ENCODE measurements at regions not wholly inside any gene's neighbourhood (a gene's known extent, or its start where the extent isn't known, plus 50 kb on each side); places are given as distances from the start of the nearest gene placed in this dataset.

GRCh38 chr7:96831446-96831845 is 121.8 kb upstream of the SEM1 start:
- H3K4me1 ChIP-seq (ENCODE audit: insufficient read depth, low read length) = no peaks in the 10 kb centered on the region
- no peak overlapping the region for H3K27ac ChIP-seq (ENCODE audit: low read length)
- no peak overlapping the region for H3K9ac ChIP-seq (ENCODE audit: low read depth, low read length)
- no peaks in the 10 kb centered on the region for H3K27me3 ChIP-seq (ENCODE audit: insufficient read depth, low read length)
- H3K36me3 ChIP-seq (ENCODE audit: insufficient read depth, low read depth, low read length) = no peaks in the 10 kb centered on the region
- H3K4me3 ChIP-seq (ENCODE audit: low read length) = no peak overlapping the region
- H3K9me3 ChIP-seq (ENCODE audit: insufficient read depth, low read depth, low read length) = no peaks in the 10 kb centered on the region

GRCh38 chr7:96832092-96832662 is 122.5 kb upstream of the SEM1 start:
- Histone ChIP-seq H3K4me1 (ENCODE audit: insufficient read depth, low read length) (no peaks in the 10 kb centered on the region), H3K27me3 (ENCODE audit: insufficient read depth, low read length) (no peaks in the 10 kb centered on the region), H3K27ac (ENCODE audit: low read length) (no peak overlapping the region), H3K9ac (ENCODE audit: low read depth, low read length) (no peak overlapping the region), H3K36me3 (ENCODE audit: insufficient read depth, low read depth, low read length) (no peaks in the 10 kb centered on the region), H3K4me3 (ENCODE audit: low read length) (no peak overlapping the region), H3K9me3 (ENCODE audit: insufficient read depth, low read depth, low read length) (no peaks in the 10 kb centered on the region)

- Histone ChIP-seq H3K27ac (ENCODE audit: low read length) (no peak overlapping the region), H3K36me3 (ENCODE audit: insufficient read depth, low read depth, low read length) (no peaks in the 10 kb centered on the region), H3K4me3 (ENCODE audit: low read length) (no peak overlapping the region), H3K4me1 (ENCODE audit: insufficient read depth, low read length) (no peaks in the 10 kb centered on the region), H3K27me3 (ENCODE audit: insufficient read depth, low read length) (no peaks in the 10 kb centered on the region), H3K9ac (ENCODE audit: low read depth, low read length) (no peak overlapping the region), H3K9me3 (ENCODE audit: insufficient read depth, low read depth, low read length) (no peaks in the 10 kb centered on the region)
These were observed 124.2 kb upstream of the SEM1 start for GRCh38 chr7:96833676-96834453.

GRCh38 chr7:96836456-96836855 is 126.8 kb upstream of the SEM1 start:
- Histone ChIP-seq H3K4me1 (ENCODE audit: insufficient read depth, low read length) (no peaks in the 10 kb centered on the region), H3K27me3 (ENCODE audit: insufficient read depth, low read length) (no peaks in the 10 kb centered on the region)

GRCh38 chr7:96837593-96837992 is 127.9 kb upstream of the SEM1 start:
- Histone ChIP-seq H3K9ac (ENCODE audit: low read depth, low read length) (no peak overlapping the region), H3K27ac (ENCODE audit: low read length) (no peak overlapping the region), H3K4me3 (ENCODE audit: low read length) (no peak overlapping the region), H3K36me3 (ENCODE audit: insufficient read depth, low read depth, low read length) (no peaks in the 10 kb centered on the region), H3K9me3 (ENCODE audit: insufficient read depth, low read depth, low read length) (no peaks in the 10 kb centered on the region), H3K27me3 (ENCODE audit: insufficient read depth, low read length) (no peaks in the 10 kb centered on the region), H3K4me1 (ENCODE audit: insufficient read depth, low read length) (no peaks in the 10 kb centered on the region)

More at GRCh38 chr7:96836456-96836855, 126.8 kb upstream of the SEM1 start:
- no peak overlapping the region for H3K27ac ChIP-seq (ENCODE audit: low read length)
- H3K9me3 ChIP-seq (ENCODE audit: insufficient read depth, low read depth, low read length) = no peaks in the 10 kb centered on the region
- no peak overlapping the region for H3K9ac ChIP-seq (ENCODE audit: low read depth, low read length)
- no peaks in the 10 kb centered on the region for H3K36me3 ChIP-seq (ENCODE audit: insufficient read depth, low read depth, low read length)
- no peak overlapping the region for H3K4me3 ChIP-seq (ENCODE audit: low read length)

- Histone ChIP-seq H3K9ac (ENCODE audit: low read depth, low read length) (no peak overlapping the region), H3K36me3 (ENCODE audit: insufficient read depth, low read depth, low read length) (no peaks in the 10 kb centered on the region), H3K27me3 (ENCODE audit: insufficient read depth, low read length) (no peaks in the 10 kb centered on the region)
These were observed 128.8 kb upstream of the SEM1 start for GRCh38 chr7:96838481-96838880.

DNA sequence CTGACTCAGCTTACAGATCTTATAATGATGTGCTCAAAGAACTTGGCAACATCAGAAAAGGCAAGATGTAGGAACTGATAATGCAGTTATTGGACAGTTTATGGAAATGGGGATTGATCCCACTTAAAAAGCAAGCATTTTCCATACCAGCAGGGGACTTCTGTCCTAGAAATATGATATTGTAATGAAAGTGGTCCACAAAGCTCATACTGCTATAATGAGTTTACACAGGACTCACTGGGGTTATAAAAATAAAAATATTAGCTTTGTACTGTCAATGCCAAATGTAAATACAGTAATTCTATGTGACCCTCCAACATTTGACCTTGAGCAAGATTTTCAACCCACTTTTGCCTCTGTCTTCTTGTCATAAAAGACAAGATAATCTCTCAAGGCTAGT is 145.5 kb upstream of the SEM1 start:
- no peaks in the 10 kb centered on the region for H3K36me3 ChIP-seq (ENCODE audit: insufficient read depth, low read depth, low read length)
- H3K4me3 ChIP-seq (ENCODE audit: low read length) = no peak overlapping the region
- no peak overlapping the region for H3K9ac ChIP-seq (ENCODE audit: low read depth, low read length)
- no peaks in the 10 kb centered on the region for H3K4me1 ChIP-seq (ENCODE audit: insufficient read depth, low read length)
- H3K27me3 ChIP-seq (ENCODE audit: insufficient read depth, low read length) = no peaks in the 10 kb centered on the region
- H3K27ac ChIP-seq (ENCODE audit: low read length) = no peak overlapping the region
- no peaks in the 10 kb centered on the region for H3K9me3 ChIP-seq (ENCODE audit: insufficient read depth, low read depth, low read length)

More at GRCh38 chr7:96838481-96838880, 128.8 kb upstream of the SEM1 start:
- no peaks in the 10 kb centered on the region for H3K4me1 ChIP-seq (ENCODE audit: insufficient read depth, low read length)
- no peak overlapping the region for H3K27ac ChIP-seq (ENCODE audit: low read length)
- H3K9me3 ChIP-seq (ENCODE audit: insufficient read depth, low read depth, low read length) = no peaks in the 10 kb centered on the region
- no peak overlapping the region for H3K4me3 ChIP-seq (ENCODE audit: low read length)

DNA sequence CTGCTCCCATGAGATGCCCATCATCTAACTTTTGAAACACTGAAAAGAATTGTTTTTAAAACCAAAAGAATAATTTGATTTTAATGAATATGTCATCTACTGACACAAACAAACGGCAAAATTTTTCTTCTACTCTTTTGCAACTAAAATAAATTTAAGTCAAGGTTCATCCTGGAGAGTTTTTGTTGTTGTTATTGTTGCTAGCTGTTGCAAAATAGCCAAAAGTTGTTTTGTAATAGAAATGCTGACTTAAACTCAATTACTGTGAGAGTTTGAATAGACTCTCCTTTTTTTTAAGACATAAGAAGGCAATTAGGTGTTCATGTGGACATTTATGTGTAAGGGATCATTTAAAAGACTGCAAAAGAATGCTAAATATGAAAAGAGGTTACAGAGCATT is 146.0 kb upstream of the SEM1 start:
- Histone ChIP-seq H3K4me1 (ENCODE audit: insufficient read depth, low read length) (no peaks in the 10 kb centered on the region), H3K4me3 (ENCODE audit: low read length) (no peak overlapping the region), H3K27me3 (ENCODE audit: insufficient read depth, low read length) (no peaks in the 10 kb centered on the region), H3K9me3 (ENCODE audit: insufficient read depth, low read depth, low read length) (no peaks in the 10 kb centered on the region), H3K27ac (ENCODE audit: low read length) (no peak overlapping the region), H3K36me3 (ENCODE audit: insufficient read depth, low read depth, low read length) (no peaks in the 10 kb centered on the region), H3K9ac (ENCODE audit: low read depth, low read length) (no peak overlapping the region)

GRCh38 chr7:96869538-96869937 is 135.8 kb upstream of the DLX6 start:
- Histone ChIP-seq H3K27me3 (ENCODE audit: insufficient read depth, low read length) (no peaks in the 10 kb centered on the region), H3K9ac (ENCODE audit: low read depth, low read length) (no peak overlapping the region), H3K36me3 (ENCODE audit: insufficient read depth, low read depth, low read length) (no peaks in the 10 kb centered on the region), H3K9me3 (ENCODE audit: insufficient read depth, low read depth, low read length) (no peaks in the 10 kb centered on the region), H3K27ac (ENCODE audit: low read length) (no peak overlapping the region), H3K4me1 (ENCODE audit: insufficient read depth, low read length) (no peaks in the 10 kb centered on the region), H3K4me3 (ENCODE audit: low read length) (no peak overlapping the region)

DNA sequence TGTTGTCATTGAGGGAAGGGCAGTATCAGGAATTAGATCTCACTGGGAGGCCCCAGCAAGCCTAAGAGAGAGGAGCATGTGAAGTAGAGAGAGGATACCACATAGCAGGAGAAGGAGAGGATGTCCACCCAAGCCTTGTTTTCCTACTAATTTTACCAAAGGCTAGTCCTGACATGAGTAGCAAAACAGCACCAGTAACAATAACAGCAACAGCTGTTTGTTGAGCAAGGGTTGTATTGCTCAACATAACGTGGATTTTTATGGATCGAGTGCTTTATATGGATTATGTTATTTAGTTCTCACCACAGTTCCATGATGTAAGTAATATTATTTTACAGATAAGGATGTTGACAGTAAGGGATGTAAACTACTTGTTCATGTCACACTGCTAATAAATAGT is 135.2 kb upstream of the DLX6 start:
- Histone ChIP-seq H3K4me3 (ENCODE audit: low read length) (no peak overlapping the region), H3K27me3 (ENCODE audit: insufficient read depth, low read length) (no peaks in the 10 kb centered on the region), H3K4me1 (ENCODE audit: insufficient read depth, low read length) (no peaks in the 10 kb centered on the region), H3K9me3 (ENCODE audit: insufficient read depth, low read depth, low read length) (no peaks in the 10 kb centered on the region), H3K9ac (ENCODE audit: low read depth, low read length) (no peak overlapping the region), H3K27ac (ENCODE audit: low read length) (no peak overlapping the region), H3K36me3 (ENCODE audit: insufficient read depth, low read depth, low read length) (no peaks in the 10 kb centered on the region)

- no peaks in the 10 kb centered on the region for H3K36me3 ChIP-seq (ENCODE audit: insufficient read depth, low read depth, low read length)
- no peaks in the 10 kb centered on the region for H3K9me3 ChIP-seq (ENCODE audit: insufficient read depth, low read depth, low read length)
- no peak overlapping the region for H3K4me3 ChIP-seq (ENCODE audit: low read length)
- H3K4me1 ChIP-seq (ENCODE audit: insufficient read depth, low read length) = no peaks in the 10 kb centered on the region
- no peak overlapping the region for H3K9ac ChIP-seq (ENCODE audit: low read depth, low read length)
- H3K27ac ChIP-seq (ENCODE audit: low read length) = no peak overlapping the region
- no peaks in the 10 kb centered on the region for H3K27me3 ChIP-seq (ENCODE audit: insufficient read depth, low read length)
These were observed 134.4 kb upstream of the DLX6 start for GRCh38 chr7:96870934-96871333.

DNA sequence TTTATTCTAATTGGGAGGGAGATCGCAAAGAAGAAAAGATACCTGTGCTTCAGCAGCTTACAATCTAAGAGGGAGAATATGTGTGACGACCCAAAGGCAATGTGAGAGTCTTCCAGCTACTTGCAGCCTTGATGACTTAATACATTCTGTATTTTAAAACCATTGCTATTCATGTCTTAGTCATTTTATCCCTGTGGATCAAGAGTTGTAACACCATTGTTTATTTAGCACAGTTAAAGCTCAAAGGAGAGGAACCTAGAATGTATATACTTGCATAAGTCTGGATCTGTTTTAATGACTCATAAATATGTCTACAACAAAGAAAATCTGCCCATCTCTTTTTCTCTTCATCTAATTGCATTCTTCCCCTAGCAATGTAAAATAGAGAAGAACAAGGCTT is 117.9 kb upstream of the DLX6 start:
- H3K36me3 ChIP-seq (ENCODE audit: insufficient read depth, low read depth, low read length) = no peaks in the 10 kb centered on the region
- H3K4me3 ChIP-seq (ENCODE audit: low read length) = no peak overlapping the region
- H3K9ac ChIP-seq (ENCODE audit: low read depth, low read length) = no peak overlapping the region
- H3K27ac ChIP-seq (ENCODE audit: low read length) = no peak overlapping the region
- H3K27me3 ChIP-seq (ENCODE audit: insufficient read depth, low read length) = no peaks in the 10 kb centered on the region
- H3K4me1 ChIP-seq (ENCODE audit: insufficient read depth, low read length) = no peaks in the 10 kb centered on the region
- H3K9me3 ChIP-seq (ENCODE audit: insufficient read depth, low read depth, low read length) = no peaks in the 10 kb centered on the region

Measured in iPS-20b (cell line).